Keratinocyte (primary cell): ENCODE measurements at regions not wholly inside any gene's neighbourhood (a gene's known extent, or its start where the extent isn't known, plus 50 kb on each side); places are given as distances from the start of the nearest gene placed in this dataset.

Experiments used
- CTCF ChIP-seq, 3 experiments: IDR thresholded peaks in 1 of 3; conservative IDR thresholded peaks in 1 of 3; optimal IDR thresholded peaks in 1 of 3; 2 replicates in 2 of 3; 3 replicates in 1 of 3; pipeline versions ENCODE3 to v1.5.1; 2011; ENCODE audit warnings: low read length in 3 of 3, mild to moderate bottlenecking in 3 of 3, moderate library complexity in 2 of 3, control low read depth in 1 of 3, inconsistent platforms in 1 of 3; ENCODE audit not compliant: insufficient read depth in 2 of 3; ENCODE audit errors: extremely low read depth in 1 of 3
- EZH2 ChIP-seq: IDR thresholded peaks from one replicate; pipeline ENCODE4 v1.6.1; 2012; ENCODE audit warnings: inconsistent platforms, mild to moderate bottlenecking, low read length, moderate library complexity

GRCh38 chr18:61274416-61274960 is 58.7 kb upstream of the CDH20 start:
- TF ChIP-seq CTCF (optimal IDR thresholded peaks at IDR 0.05 in 1 of 3, IDR thresholded peaks at IDR 0.05 in 1 of 3, conservative IDR thresholded peaks at IDR 0.05 in 1 of 3; ENCODE audit: extremely low read depth in 1 of 3, insufficient read depth in 2 of 3, low read length in 3 of 3) (no peak), EZH2 (no peak)
